ENCODE measurements at regions not wholly inside any gene's neighbourhood (a gene's known extent, or its start where the extent isn't known, plus 50 kb on each side); places are given as distances from the start of the nearest gene placed in this dataset.
"Not testable (repeated sequence)": the region's sequence is repeated elsewhere in the genome, so short reads cannot be mapped to it uniquely, and the experiment has no call there.

DNA sequence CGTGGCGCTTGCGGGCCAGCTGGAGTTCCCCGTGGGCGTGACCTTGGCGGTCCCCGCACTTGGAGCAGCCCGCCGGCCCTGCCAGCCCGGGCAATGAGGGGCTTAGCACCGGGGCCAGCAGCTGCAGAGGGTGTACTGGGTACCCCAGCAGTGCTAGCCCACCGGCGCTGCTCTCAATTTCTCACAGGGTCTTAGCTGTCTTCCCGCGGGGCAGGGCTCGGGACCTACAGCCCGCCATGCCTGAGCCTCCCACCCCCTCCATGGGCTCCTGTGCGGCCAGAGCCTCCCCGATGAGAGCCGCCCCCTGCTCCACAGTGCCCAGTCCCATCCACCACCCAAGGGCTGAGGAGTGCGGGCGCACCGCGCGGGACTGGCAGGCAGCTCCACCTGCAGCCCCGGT is 94.0 kb upstream of the NIPBL start:
- not testable (repeated sequence) for DNase-seq

DNA sequence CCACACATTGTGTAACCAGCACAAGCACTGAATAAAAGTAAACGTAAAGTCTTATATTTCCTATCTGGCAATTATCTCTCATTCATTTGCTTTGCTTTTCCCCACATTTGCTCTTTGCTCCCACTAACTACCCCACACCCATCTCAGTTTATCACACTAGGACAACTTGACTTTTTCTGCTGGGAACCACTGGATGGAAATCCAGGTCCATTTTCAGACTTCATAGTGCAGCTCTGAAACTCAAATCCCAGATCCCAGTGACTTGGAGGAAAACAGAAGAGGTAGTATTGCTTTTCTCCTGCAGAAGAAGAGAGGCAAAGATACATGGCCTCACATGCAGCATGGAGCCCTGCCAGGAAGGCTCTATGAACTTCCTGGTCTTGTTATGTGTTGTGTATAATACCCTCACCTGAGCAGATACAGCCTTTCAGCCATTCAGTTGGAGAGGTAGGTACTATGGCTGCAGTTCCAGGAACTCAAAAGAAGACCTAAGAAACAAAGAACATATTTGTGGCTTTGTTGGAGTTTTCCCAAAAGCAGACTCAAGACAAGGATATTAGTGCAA is 90.0 kb upstream of the NIPBL start:
- no peak for DNase-seq

GRCh38 chr5:36787365-36788093 is 89.0 kb upstream of the NIPBL start:
- no peak for DNase-seq

- DNase-seq = no peak
These were observed 85.7 kb upstream of the NIPBL start for GRCh38 chr5:36790847-36791246.

GRCh38 chr5:36792560-36793180 is 83.9 kb upstream of the NIPBL start:
- no peak for DNase-seq

GRCh38 chr5:36795366-36795765 is 81.2 kb upstream of the NIPBL start:
- DNase-seq = no peak

GRCh38 chr5:36796155-36796554 is 80.4 kb upstream of the NIPBL start:
- DNase-seq = no peak

DNA sequence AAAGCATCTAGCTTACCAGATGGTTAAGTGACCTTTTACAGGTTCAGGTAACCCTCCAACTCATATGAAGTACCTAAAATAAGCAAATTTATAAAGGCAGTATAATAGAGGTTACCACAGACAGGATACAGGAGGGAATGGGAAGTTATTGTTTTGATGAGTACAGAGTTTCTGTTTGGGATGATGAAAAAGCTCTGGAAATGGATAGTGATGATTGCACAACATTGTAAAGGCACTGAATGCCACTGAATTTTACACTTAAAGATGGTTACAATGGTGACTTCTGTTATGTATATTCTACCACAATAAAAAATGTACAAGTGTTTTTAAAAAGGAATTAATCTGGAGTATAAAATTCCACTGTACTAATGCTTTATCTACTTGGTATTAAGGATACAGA is 75.0 kb upstream of the NIPBL start:
- no peak for DNase-seq

GRCh38 chr5:36802187-36802586 is 74.4 kb upstream of the NIPBL start:
- no peak for DNase-seq

DNA sequence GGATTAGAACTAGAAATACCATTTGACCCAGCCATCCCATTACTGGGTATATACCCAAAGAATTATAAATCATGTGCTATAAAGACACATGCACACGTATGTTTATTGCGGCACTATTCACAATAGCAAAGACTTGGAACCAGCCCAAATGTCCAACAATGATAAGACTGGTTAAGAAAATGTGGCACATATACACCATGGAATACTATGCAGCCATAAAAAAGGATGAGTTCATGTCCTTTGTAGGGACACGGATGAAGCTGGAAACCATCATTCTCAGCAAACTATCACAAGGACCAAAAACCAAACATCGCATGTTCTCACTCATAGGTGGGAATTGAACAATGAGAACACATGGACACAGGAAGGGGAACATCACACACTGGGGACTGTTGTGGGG is 63.3 kb upstream of the NIPBL start:
- not testable (repeated sequence) for DNase-seq

GRCh38 chr5:36815871-36816270 is 60.7 kb upstream of the NIPBL start:
- no peak for DNase-seq

DNA sequence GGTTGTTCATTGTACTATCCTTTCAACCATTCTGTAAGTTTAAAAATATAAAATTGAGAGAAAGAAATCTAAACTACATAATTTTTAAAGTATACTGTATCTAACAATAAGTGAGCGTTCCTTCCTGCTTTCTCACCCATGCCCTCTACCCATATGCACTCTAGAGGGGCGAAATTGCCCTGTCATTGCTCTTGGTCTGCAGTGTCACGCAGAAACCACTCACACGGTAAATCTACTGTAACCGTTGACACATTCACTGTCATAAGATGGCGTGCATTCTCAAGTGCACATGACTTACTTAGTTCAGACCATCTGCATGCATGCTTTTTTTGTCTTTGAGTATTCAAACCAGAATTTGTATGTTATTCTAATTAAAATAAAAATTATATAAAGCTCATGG is 55.7 kb upstream of the NIPBL start:
- no peak for DNase-seq

GRCh38 chr5:36826694-36827093 is 49.9 kb upstream of the NIPBL start:
- DNase-seq = no peak

Measured in skin of body (tissue), 1 donor.